DOHH2 (cell line): ENCODE measurements at regions not wholly inside any gene's neighbourhood (a gene's known extent, or its start where the extent isn't known, plus 50 kb on each side); places are given as distances from the start of the nearest gene placed in this dataset.

Experiments
- EZH2phosphoT487 ChIP-seq: fragments of 200-600 bp; sonication (generic); IDR thresholded peaks from 2 replicates; pipeline ENCODE4 v1.6.1; 2017; ENCODE audit warnings: borderline replicate concordance, mild to moderate bottlenecking, antibody characterized with exemption, low read length, moderate library complexity, mixed read lengths
- TF ChIP-seq, protein P1 (sequence below): fragments of 200-600 bp; sonication (generic); IDR thresholded peaks from one replicate; pipeline ENCODE4 v1.5.1; 2014; ENCODE audit warnings: antibody characterized with exemption, mild to moderate bottlenecking, low read depth, low read length; ENCODE audit not compliant: poor library complexity, severe bottlenecking

DNA sequence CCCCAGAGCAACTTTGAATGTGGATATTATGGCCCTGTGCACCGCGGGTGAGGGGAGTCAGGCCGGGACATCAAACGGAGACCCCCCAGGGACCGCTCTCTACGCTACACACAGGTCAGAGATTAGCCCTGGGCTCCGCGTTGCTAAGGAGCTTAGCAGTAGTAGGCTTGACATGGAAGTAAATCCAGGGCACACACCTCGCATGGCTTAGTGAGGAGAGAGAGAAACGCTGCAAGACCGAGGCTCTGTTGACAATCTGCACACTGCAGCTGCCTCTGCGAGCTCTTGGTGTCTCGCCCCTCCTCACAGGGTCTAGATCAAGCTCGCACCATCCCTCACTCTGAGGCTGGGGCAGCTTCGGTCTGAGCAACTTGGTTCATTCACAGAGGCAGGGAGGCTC, 116.1 kb upstream of the CDH4 start:
- no peak for TF ChIP-seq EZH2phosphoT487
- TF ChIP-seq, protein P1, sequence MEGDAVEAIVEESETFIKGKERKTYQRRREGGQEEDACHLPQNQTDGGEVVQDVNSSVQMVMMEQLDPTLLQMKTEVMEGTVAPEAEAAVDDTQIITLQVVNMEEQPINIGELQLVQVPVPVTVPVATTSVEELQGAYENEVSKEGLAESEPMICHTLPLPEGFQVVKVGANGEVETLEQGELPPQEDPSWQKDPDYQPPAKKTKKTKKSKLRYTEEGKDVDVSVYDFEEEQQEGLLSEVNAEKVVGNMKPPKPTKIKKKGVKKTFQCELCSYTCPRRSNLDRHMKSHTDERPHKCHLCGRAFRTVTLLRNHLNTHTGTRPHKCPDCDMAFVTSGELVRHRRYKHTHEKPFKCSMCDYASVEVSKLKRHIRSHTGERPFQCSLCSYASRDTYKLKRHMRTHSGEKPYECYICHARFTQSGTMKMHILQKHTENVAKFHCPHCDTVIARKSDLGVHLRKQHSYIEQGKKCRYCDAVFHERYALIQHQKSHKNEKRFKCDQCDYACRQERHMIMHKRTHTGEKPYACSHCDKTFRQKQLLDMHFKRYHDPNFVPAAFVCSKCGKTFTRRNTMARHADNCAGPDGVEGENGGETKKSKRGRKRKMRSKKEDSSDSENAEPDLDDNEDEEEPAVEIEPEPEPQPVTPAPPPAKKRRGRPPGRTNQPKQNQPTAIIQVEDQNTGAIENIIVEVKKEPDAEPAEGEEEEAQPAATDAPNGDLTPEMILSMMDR, result no peak
